ENCODE measurements at regions not wholly inside any gene's neighbourhood (a gene's known extent, or its start where the extent isn't known, plus 50 kb on each side); places are given as distances from the start of the nearest gene placed in this dataset.
"Not testable (repeated sequence)": the region's sequence is repeated elsewhere in the genome, so short reads cannot be mapped to it uniquely, and the experiment has no call there.

GRCh38 chr10:11663763-11664555, 52.5 kb upstream of the USP6NL start:
- DNase-seq = no peak

- not testable (repeated sequence) for DNase-seq
Observed at GRCh38 chr10:11663126-11663515, 51.7 kb upstream of the USP6NL start.

GRCh38 chr10:11661441-11661840, 50.0 kb upstream of the USP6NL start:
- no peak for DNase-seq
